IMR-90 (cell line): ENCODE measurements at regions not wholly inside any gene's neighbourhood (a gene's known extent, or its start where the extent isn't known, plus 50 kb on each side); places are given as distances from the start of the nearest gene placed in this dataset.

ENCODE experiments used
- ATAC-seq: fragments of 200-7000 bp; cut with Tn5 transposase; 2 replicates; pipeline ENCODE4 v1.9.1; 2020; ENCODE audit warnings: low read depth, mild to moderate bottlenecking, moderate library complexity
- BruUV-seq: library from RNA; stranded (reverse); fragments of 400-500 nt; replicated peaks from 2 replicates; lab custom pipeline; 2021; lab: Mats Ljungman, UMichigan
- CTCF ChIA-PET: fragments of 300-600 bp; formaldehyde crosslinking; extraction: SDS; loops from one replicate; lab custom pipeline; 2021; ENCODE audit warnings: antibody characterized with exemption; lab: Yijun Ruan, JAX
- POLR2A ChIA-PET: fragments of 300-600 bp; sonication (Branson Sonifier 250); formaldehyde crosslinking; loops from one replicate; lab custom pipeline; 2022; ENCODE audit warnings: antibody characterized with exemption; ENCODE audit not compliant: unreplicated experiment; lab: Charles Lee
- DNase-seq: peaks from one replicate; pipeline ENCODE4 v3.0.0; 2013
- H2AFZ ChIP-seq: replicated peaks from 2 replicates; pipeline ENCODE3; 2013; ENCODE audit warnings: low read length, mild to moderate bottlenecking; ENCODE audit not compliant: poor library complexity
- H2AK5ac ChIP-seq: 2 replicates; pipeline ENCODE4 v1.6.1; 2013; ENCODE audit warnings: low read depth, low read length, inconsistent platforms
- H2AK9ac ChIP-seq: replicated peaks from 2 replicates; pipeline ENCODE3; 2013; ENCODE audit warnings: mild to moderate bottlenecking, low read depth, low read length, moderate library complexity; ENCODE audit not compliant: poor library complexity
- H2BK120ac ChIP-seq: 2 replicates; pipeline ENCODE4 v1.6.1; 2013; ENCODE audit warnings: low read depth, low read length, inconsistent platforms
- H2BK15ac ChIP-seq: 3 replicates; pipeline ENCODE4 v1.6.1; 2013; ENCODE audit warnings: low read depth, low read length, inconsistent platforms
- H2BK20ac ChIP-seq: 2 replicates; pipeline ENCODE4 v1.6.1; 2013; ENCODE audit warnings: low read depth, mild to moderate bottlenecking, inconsistent platforms, low read length, moderate library complexity
- H2BK5ac ChIP-seq: 2 replicates; pipeline ENCODE4 v1.6.1; 2013; ENCODE audit warnings: mild to moderate bottlenecking, low read depth, low read length, inconsistent platforms; ENCODE audit not compliant: poor library complexity, severe bottlenecking
- H3K14ac ChIP-seq: replicated peaks from 2 replicates; pipeline ENCODE4 v1.6.1; 2013; ENCODE audit warnings: low read depth, low read length, inconsistent platforms
- H3K18ac ChIP-seq: 2 replicates; pipeline ENCODE4 v1.6.1; 2013; ENCODE audit warnings: low read depth, low read length, control low read depth
- H3K23ac ChIP-seq: 2 replicates; pipeline ENCODE4 v1.6.1; 2013; ENCODE audit warnings: low read depth, low read length, inconsistent platforms
- H3K27ac ChIP-seq: 2 replicates; pipeline ENCODE4 v1.5.1; 2013; ENCODE audit warnings: mild to moderate bottlenecking, control low read depth, low read length; ENCODE audit not compliant: insufficient read depth
- H3K27me3 ChIP-seq: 2 replicates; pipeline ENCODE4 v1.6.1; 2013; ENCODE audit warnings: low read length; ENCODE audit not compliant: control insufficient read depth, insufficient read depth
- H3K36me3 ChIP-seq: 2 replicates; pipeline ENCODE4 v1.6.1; 2013; ENCODE audit warnings: low read length, mixed read lengths; ENCODE audit not compliant: control insufficient read depth, insufficient read depth
- H3K4ac ChIP-seq: 2 replicates; pipeline ENCODE4 v1.6.1; 2013; ENCODE audit warnings: low read depth, low read length, inconsistent platforms
- H3K4me1 ChIP-seq: 2 replicates; pipeline ENCODE4 v1.6.1; 2013; ENCODE audit warnings: low read length, mixed read lengths; ENCODE audit not compliant: control insufficient read depth, insufficient read depth
- H3K4me2 ChIP-seq: 2 replicates; pipeline ENCODE4 v1.6.1; 2013; ENCODE audit warnings: low read depth, mild to moderate bottlenecking, control low read depth, low read length, moderate library complexity
- H3K4me3 ChIP-seq: 2 replicates; pipeline ENCODE4 v1.5.1; 2013; ENCODE audit warnings: low read depth, mild to moderate bottlenecking, control low read depth, low read length, moderate library complexity; ENCODE audit not compliant: insufficient read depth
- H3K56ac ChIP-seq: 2 replicates; pipeline ENCODE4 v1.6.1; 2013; ENCODE audit warnings: low read length, inconsistent platforms; ENCODE audit not compliant: insufficient read depth; ENCODE audit errors: extremely low read depth
- H3K79me1 ChIP-seq, 2 experiments: 2 replicates each; pipeline ENCODE4 v1.6.1; 2013; ENCODE audit warnings: low read length in 2 of 2, inconsistent platforms in 1 of 2, low read depth in 1 of 2
- H3K9ac ChIP-seq: 2 replicates; pipeline ENCODE4 v1.6.1; 2013; ENCODE audit warnings: low read depth, low read length, control low read depth
- H3K9me1 ChIP-seq: 2 replicates; pipeline ENCODE4 v1.6.1; 2013; ENCODE audit warnings: low read length, inconsistent platforms; ENCODE audit not compliant: insufficient read depth
- H3K9me3 ChIP-seq: 2 replicates; pipeline ENCODE4 v1.6.1; 2013; ENCODE audit warnings: low read length; ENCODE audit not compliant: control insufficient read depth, insufficient read depth
- H4K20me1 ChIP-seq: 2 replicates; pipeline ENCODE4 v1.6.1; 2013; ENCODE audit warnings: low read length, inconsistent platforms; ENCODE audit not compliant: insufficient read depth
- H4K5ac ChIP-seq: 2 replicates; pipeline ENCODE4 v1.6.1; 2013; ENCODE audit warnings: mild to moderate bottlenecking, low read depth, low read length, control low read depth
- H4K8ac ChIP-seq, 2 experiments: 2 replicates each; pipeline ENCODE4 v1.6.1; 2013; ENCODE audit warnings: low read depth in 2 of 2, low read length in 2 of 2, control low read depth in 1 of 2, inconsistent platforms in 1 of 2
- H4K91ac ChIP-seq: 2 replicates; pipeline ENCODE4 v1.6.1; 2013; ENCODE audit warnings: low read depth, low read length, inconsistent platforms; ENCODE audit not compliant: insufficient read depth
- BHLHE40 ChIP-seq: fragments of 150-350 bp; IDR thresholded peaks from 2 replicates; pipeline ENCODE4 v1.6.1; 2016; ENCODE audit warnings: mild to moderate bottlenecking, low read depth, low read length
- CEBPB ChIP-seq: IDR thresholded peaks from 2 replicates; pipeline ENCODE4 v1.6.1; 2012; ENCODE audit warnings: low read depth, low read length, improper control_type of control experiment
- CHD1 ChIP-seq: IDR thresholded peaks from 2 replicates; pipeline ENCODE4 v1.6.1; 2012; ENCODE audit warnings: low read depth, low read length, improper control_type of control experiment
- FOS ChIP-seq: fragments of 150-350 bp; IDR thresholded peaks from 2 replicates; pipeline ENCODE4 v1.6.1; 2016; ENCODE audit warnings: low read depth, low read length
- MAFK ChIP-seq: IDR thresholded peaks from 2 replicates; pipeline ENCODE4 v1.6.1; 2012; ENCODE audit warnings: low read depth, low read length, improper control_type of control experiment
- MAZ ChIP-seq: IDR thresholded peaks from 2 replicates; pipeline ENCODE4 v1.6.1; 2012; ENCODE audit warnings: low read depth, mild to moderate bottlenecking, low read length, improper control_type of control experiment, moderate library complexity, borderline replicate concordance
- MXI1 ChIP-seq: IDR thresholded peaks from 2 replicates; pipeline ENCODE4 v1.6.1; 2012; ENCODE audit warnings: low read depth, mild to moderate bottlenecking, low read length, moderate library complexity, borderline replicate concordance
- POLR2A ChIP-seq: IDR thresholded peaks from 2 replicates; pipeline ENCODE4 v1.6.1; 2012; ENCODE audit warnings: mild to moderate bottlenecking, low read depth, low read length
- RAD21 ChIP-seq: IDR thresholded peaks from 2 replicates; pipeline ENCODE4 v1.6.1; 2012; ENCODE audit warnings: low read length, improper control_type of control experiment
- RCOR1 ChIP-seq: IDR thresholded peaks from 2 replicates; pipeline ENCODE4 v1.6.1; 2012; ENCODE audit warnings: mild to moderate bottlenecking, low read length, improper control_type of control experiment; ENCODE audit not compliant: insufficient replicate concordance
- WGBS, 2 experiments: methylation state at CpG; one replicate each; pipeline versions ENCODE4 v1.1.5 to v1.1.7; 2013; ENCODE audit warnings: missing lambda C conversion rate in 2 of 2; ENCODE audit not compliant: insufficient read length in 1 of 2; ENCODE audit errors: extremely low coverage in 2 of 2; 5-methylcytosine and 5-hydroxymethylcytosine counted together
- dilution Hi-C: fragments of 300-500 bp; cut with HindIII; formaldehyde crosslinking; loops from one replicate; pipeline ENCODE4 v1.14.3; 2018; ENCODE audit warnings: low sequenced_read_pairs; ENCODE audit not compliant: unreplicated experiment
- in situ Hi-C: fragments of 300-500 bp; cut with MboI; formaldehyde crosslinking; loops from 3 replicates; pipeline ENCODE4 v1.14.3; 2019; ENCODE audit warnings: low sequenced_read_pairs, inconsistent platforms, mixed read lengths
- intact Hi-C: fragments of 100-400 bp; cut with micrococcal nuclease; formaldehyde crosslinking; loops from 2 replicates; pipeline ENCODE4 v1.10.0; 2022
- TF ChIP-seq, protein P1 (sequence below): fragments of 150-350 bp; IDR thresholded peaks from 2 replicates; pipeline ENCODE4 v1.6.1; 2017; ENCODE audit warnings: mild to moderate bottlenecking, antibody characterized with exemption, low read length, low read depth
- TF ChIP-seq, protein P2 (sequence below): conservative IDR thresholded peaks from 2 replicates; pipeline ENCODE4 v1.5.1; 2012; ENCODE audit warnings: mild to moderate bottlenecking, low read depth, low read length, improper control_type of control experiment

DNA sequence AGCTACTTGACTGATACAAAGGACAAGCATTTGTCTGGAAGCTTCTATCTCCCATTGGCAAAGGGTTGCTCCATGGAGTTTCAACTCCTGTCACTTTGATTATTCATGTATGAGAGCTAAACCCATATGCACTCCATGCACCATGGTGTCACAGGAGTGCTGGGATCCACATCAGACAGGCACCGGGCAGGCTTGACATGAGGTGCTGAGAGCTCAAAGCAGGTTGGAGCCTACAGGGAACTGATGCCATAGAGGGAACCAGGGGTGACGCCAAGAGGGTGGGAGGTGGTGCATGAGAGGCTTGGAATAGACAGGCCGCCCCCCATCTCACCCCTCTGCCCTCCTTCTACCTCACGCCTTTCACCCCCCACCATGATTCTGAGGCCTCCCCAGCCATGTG lies 199.8 kb upstream of the CCDC68 start:
- Histone ChIP-seq H3K4me3 (no peak overlapping the region), H2BK15ac (no peak overlapping the region), H4K8ac (no peak overlapping the region), H3K9me3 (no peaks in the 10 kb centered on the region), H3K56ac (no peak overlapping the region), H3K27ac (no peak overlapping the region), H3K4ac (no peak overlapping the region), H2BK120ac (no peak overlapping the region), H2AFZ (no peak overlapping the region), H3K18ac (no peak overlapping the region), H2BK20ac (no peak overlapping the region), H3K23ac (no peak overlapping the region), H4K5ac (no peak overlapping the region), H3K4me1 (no peaks in the 10 kb centered on the region), H3K79me1 (no peaks in the 10 kb centered on the region), H3K27me3 (peaks cover 12% of the 10 kb centered on the region), H2AK5ac (no peak overlapping the region), H4K91ac (no peak overlapping the region), H4K20me1 (no peaks in the 10 kb centered on the region), H3K36me3 (no peaks in the 10 kb centered on the region), H2AK9ac (no peak overlapping the region), H3K4me2 (no peak overlapping the region), H3K9me1 (no peaks in the 10 kb centered on the region), H2BK5ac (no peak overlapping the region), H3K14ac (no peak overlapping the region), H3K9ac (no peak overlapping the region)
- WGBS, 2 experiments, result no CpG with 5 or more reads among the region's 4 CpGs
- in situ Hi-C loops (no loop called here), intact Hi-C loops (no loop called here), dilution Hi-C loops (no loop called here)
- DNase-seq (no peak), ATAC-seq (no peak)
- BruUV-seq, result no TSS peak
- ChIA-PET CTCF (no interaction called here), POLR2A (no interaction called here)
- no peak for TF ChIP-seq RAD21
- TF ChIP-seq, protein P1, sequence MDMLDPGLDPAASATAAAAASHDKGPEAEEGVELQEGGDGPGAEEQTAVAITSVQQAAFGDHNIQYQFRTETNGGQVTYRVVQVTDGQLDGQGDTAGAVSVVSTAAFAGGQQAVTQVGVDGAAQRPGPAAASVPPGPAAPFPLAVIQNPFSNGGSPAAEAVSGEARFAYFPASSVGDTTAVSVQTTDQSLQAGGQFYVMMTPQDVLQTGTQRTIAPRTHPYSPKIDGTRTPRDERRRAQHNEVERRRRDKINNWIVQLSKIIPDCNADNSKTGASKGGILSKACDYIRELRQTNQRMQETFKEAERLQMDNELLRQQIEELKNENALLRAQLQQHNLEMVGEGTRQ, result no peak
- TF ChIP-seq MXI1, result no peak
- TF ChIP-seq MAZ, result no peak
- TF ChIP-seq, protein P2, sequence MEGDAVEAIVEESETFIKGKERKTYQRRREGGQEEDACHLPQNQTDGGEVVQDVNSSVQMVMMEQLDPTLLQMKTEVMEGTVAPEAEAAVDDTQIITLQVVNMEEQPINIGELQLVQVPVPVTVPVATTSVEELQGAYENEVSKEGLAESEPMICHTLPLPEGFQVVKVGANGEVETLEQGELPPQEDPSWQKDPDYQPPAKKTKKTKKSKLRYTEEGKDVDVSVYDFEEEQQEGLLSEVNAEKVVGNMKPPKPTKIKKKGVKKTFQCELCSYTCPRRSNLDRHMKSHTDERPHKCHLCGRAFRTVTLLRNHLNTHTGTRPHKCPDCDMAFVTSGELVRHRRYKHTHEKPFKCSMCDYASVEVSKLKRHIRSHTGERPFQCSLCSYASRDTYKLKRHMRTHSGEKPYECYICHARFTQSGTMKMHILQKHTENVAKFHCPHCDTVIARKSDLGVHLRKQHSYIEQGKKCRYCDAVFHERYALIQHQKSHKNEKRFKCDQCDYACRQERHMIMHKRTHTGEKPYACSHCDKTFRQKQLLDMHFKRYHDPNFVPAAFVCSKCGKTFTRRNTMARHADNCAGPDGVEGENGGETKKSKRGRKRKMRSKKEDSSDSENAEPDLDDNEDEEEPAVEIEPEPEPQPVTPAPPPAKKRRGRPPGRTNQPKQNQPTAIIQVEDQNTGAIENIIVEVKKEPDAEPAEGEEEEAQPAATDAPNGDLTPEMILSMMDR, result no peak
- no peak for TF ChIP-seq FOS
- TF ChIP-seq CHD1, result no peak
- no peak for TF ChIP-seq POLR2A
- TF ChIP-seq RCOR1, result no peak
- no peak for TF ChIP-seq MAFK
- TF ChIP-seq BHLHE40, result no peak
- TF ChIP-seq CEBPB, result no peak
